AG04450 (cell line): ENCODE measurements at regions not wholly inside any gene's neighbourhood (a gene's known extent, or its start where the extent isn't known, plus 50 kb on each side); places are given as distances from the start of the nearest gene placed in this dataset.
A peak's percentile ranks its signal among the peaks of the same experiment; 100 is the strongest.

Experiments
- CTCF ChIA-PET: fragments of 300-600, 350-600 bp; formaldehyde crosslinking; extraction: SDS; loops from one replicate; lab custom pipeline; 2022; ENCODE audit warnings: antibody characterized with exemption, inconsistent platforms; lab: Charles Lee
- POLR2A ChIA-PET: fragments of 350-600 bp; formaldehyde crosslinking; extraction: SDS; loops from one replicate; lab custom pipeline; 2021; ENCODE audit warnings: antibody characterized with exemption, inconsistent platforms; lab: Yijun Ruan, JAX
- DNase-seq: peaks from one replicate; pipeline ENCODE4 v3.0.0-alpha.2; 2011; ENCODE audit warnings: low read depth, low spot score
- H3K27ac ChIP-seq: one replicate; pipeline ENCODE4 v1.5.1; 2012; ENCODE audit warnings: low read depth, low read length, control low read depth
- H3K27me3 ChIP-seq: one replicate; pipeline ENCODE4 v1.6.0; 2012; ENCODE audit warnings: low read length; ENCODE audit not compliant: control insufficient read depth, insufficient read depth
- H3K4me3 ChIP-seq: 2 replicates; pipeline ENCODE4 v1.5.1; 2011; ENCODE audit warnings: mild to moderate bottlenecking, low read depth, low read length, control low read depth
- H3K9me3 ChIP-seq: 2 replicates; pipeline ENCODE4 v1.5.1; 2012; ENCODE audit warnings: low read length; ENCODE audit not compliant: control insufficient read depth, insufficient read depth
- CTCF ChIP-seq: IDR thresholded peaks from 2 replicates; pipeline ENCODE4 v1.5.1; 2011; ENCODE audit warnings: low read depth, low read length, control low read depth, inconsistent platforms

GRCh38 chr21:16514316-16514715 lies 784.5 kb downstream of the USP25 start:
- TF ChIP-seq CTCF = no peak
- no peak overlapping the region for H3K27ac ChIP-seq
- no peak for DNase-seq

GRCh38 chr21:16517383-16517782 lies 787.6 kb downstream of the USP25 start:
- Histone ChIP-seq H3K27ac (no peak overlapping the region), H3K4me3 (no peak overlapping the region), H3K27me3 (no peaks in the 10 kb centered on the region), H3K9me3 (no peaks in the 10 kb centered on the region)
- ChIA-PET CTCF (no interaction called here), POLR2A (no interaction called here)
- TF ChIP-seq CTCF = no peak
- no peak for DNase-seq

More at GRCh38 chr21:16514316-16514715, 784.5 kb downstream of the USP25 start:
- ChIA-PET POLR2A (interaction anchor here (0.7 kb wide), 1 partner anchor 1429 kb away, joined by 3 read pairs; no protein-coding TSS in a partner anchor), CTCF (no interaction called here)
- no peak overlapping the region for H3K4me3 ChIP-seq
- H3K27me3 ChIP-seq = no peaks in the 10 kb centered on the region
- H3K9me3 ChIP-seq = no peaks in the 10 kb centered on the region

GRCh38 chr21:16519036-16519435 lies 789.3 kb downstream of the USP25 start:
- no peak for DNase-seq
- ChIA-PET POLR2A (no interaction called here), CTCF (no interaction called here)
- no peak for TF ChIP-seq CTCF
- Histone ChIP-seq H3K9me3 (no peaks in the 10 kb centered on the region), H3K27me3 (no peaks in the 10 kb centered on the region), H3K27ac (no peak overlapping the region), H3K4me3 (no peak overlapping the region)

GRCh38 chr21:16519644-16520043 lies 789.9 kb downstream of the USP25 start:
- TF ChIP-seq CTCF = no peak
- ChIA-PET POLR2A (no interaction called here), CTCF (no interaction called here)
- Histone ChIP-seq H3K27me3 (no peaks in the 10 kb centered on the region), H3K4me3 (no peak overlapping the region), H3K27ac (no peak overlapping the region), H3K9me3 (no peaks in the 10 kb centered on the region)
- no peak for DNase-seq

GRCh38 chr21:16522548-16522947 lies 792.8 kb downstream of the USP25 start:
- H3K4me3 ChIP-seq = no peak overlapping the region
- DNase-seq = peak; percentile 59
- no peak overlapping the region for H3K27ac ChIP-seq
- H3K9me3 ChIP-seq = no peaks in the 10 kb centered on the region
- TF ChIP-seq CTCF = no peak
- CTCF ChIA-PET = no interaction called here
- POLR2A ChIA-PET = no interaction called here
- no peaks in the 10 kb centered on the region for H3K27me3 ChIP-seq
